Endodermal cell (in vitro differentiated cells): ENCODE measurements at regions not wholly inside any gene's neighbourhood (a gene's known extent, or its start where the extent isn't known, plus 50 kb on each side); places are given as distances from the start of the nearest gene placed in this dataset.

Experiments used
- DNase-seq: peaks from one replicate; pipeline ENCODE4 v3.0.0-alpha.2; 2017
- H3K27ac ChIP-seq: 2 replicates; pipeline ENCODE4 v1.5.1; 2013; ENCODE audit warnings: mild to moderate bottlenecking, low read depth, low read length, moderate library complexity
- H3K27me3 ChIP-seq: 2 replicates; pipeline ENCODE4 v1.6.1; 2013; ENCODE audit warnings: mild to moderate bottlenecking, low read length, moderate library complexity; ENCODE audit not compliant: insufficient read depth, control insufficient read depth, poor library complexity, severe bottlenecking
- H3K36me3 ChIP-seq: 2 replicates; pipeline ENCODE4 v1.7.0; 2013; ENCODE audit warnings: mild to moderate bottlenecking, low read length, moderate library complexity; ENCODE audit not compliant: control insufficient read depth, insufficient read depth
- H3K4me1 ChIP-seq: one replicate; pipeline ENCODE4 v1.7.0; 2013; ENCODE audit warnings: low read length; ENCODE audit not compliant: control insufficient read depth, insufficient read depth
- H3K4me3 ChIP-seq: 2 replicates; pipeline ENCODE4 v1.5.1; 2013; ENCODE audit warnings: mild to moderate bottlenecking, low read length, moderate library complexity
- H3K9ac ChIP-seq: 2 replicates; pipeline ENCODE4 v1.6.1; 2013; ENCODE audit warnings: mild to moderate bottlenecking, low read length, moderate library complexity; ENCODE audit not compliant: poor library complexity, severe bottlenecking; ENCODE audit errors: extremely low read depth
- H3K9me3 ChIP-seq: 2 replicates; pipeline ENCODE4 v1.6.1; 2013; ENCODE audit warnings: mild to moderate bottlenecking, low read length, moderate library complexity; ENCODE audit not compliant: control insufficient read depth
- H3K27ac Mint-ChIP-seq: 2 replicates; pipeline ENCODE4 v1.8.0; 2020; ENCODE audit warnings: mixed read lengths
- H3K27me3 Mint-ChIP-seq: 2 replicates; pipeline ENCODE4 v1.8.0; 2021; ENCODE audit warnings: mild to moderate bottlenecking, mixed read lengths; ENCODE audit not compliant: insufficient read depth
- H3K36me3 Mint-ChIP-seq: 2 replicates; pipeline ENCODE4 v1.8.0; 2020; ENCODE audit warnings: low read depth, mixed read lengths
- H3K4me1 Mint-ChIP-seq: 2 replicates; pipeline ENCODE4 v1.8.0; 2020; ENCODE audit warnings: mixed read lengths
- H3K4me3 Mint-ChIP-seq: 2 replicates; pipeline ENCODE4 v1.8.0; 2020; ENCODE audit warnings: mild to moderate bottlenecking, moderate library complexity, mixed read lengths
- H3K9me3 Mint-ChIP-seq: 2 replicates; pipeline ENCODE4 v1.8.0; 2020; ENCODE audit warnings: mild to moderate bottlenecking, mixed read lengths
- WGBS, 2 experiments: methylation state at CpG; one replicate each; pipeline versions ENCODE4 v1.1.5 to v1.1.7; 2013; ENCODE audit warnings: missing lambda C conversion rate in 2 of 2, mixed read lengths in 1 of 2; ENCODE audit not compliant: insufficient coverage in 1 of 2, insufficient read length in 1 of 2; 5-methylcytosine and 5-hydroxymethylcytosine counted together
- TF ChIP-seq, protein P1 (sequence below): fragments of 200-600 bp; sonication (generic); conservative IDR thresholded peaks from 2 replicates; pipeline ENCODE4 v1.5.0; 2021; ENCODE audit warnings: antibody characterized with exemption, mild to moderate bottlenecking

DNA sequence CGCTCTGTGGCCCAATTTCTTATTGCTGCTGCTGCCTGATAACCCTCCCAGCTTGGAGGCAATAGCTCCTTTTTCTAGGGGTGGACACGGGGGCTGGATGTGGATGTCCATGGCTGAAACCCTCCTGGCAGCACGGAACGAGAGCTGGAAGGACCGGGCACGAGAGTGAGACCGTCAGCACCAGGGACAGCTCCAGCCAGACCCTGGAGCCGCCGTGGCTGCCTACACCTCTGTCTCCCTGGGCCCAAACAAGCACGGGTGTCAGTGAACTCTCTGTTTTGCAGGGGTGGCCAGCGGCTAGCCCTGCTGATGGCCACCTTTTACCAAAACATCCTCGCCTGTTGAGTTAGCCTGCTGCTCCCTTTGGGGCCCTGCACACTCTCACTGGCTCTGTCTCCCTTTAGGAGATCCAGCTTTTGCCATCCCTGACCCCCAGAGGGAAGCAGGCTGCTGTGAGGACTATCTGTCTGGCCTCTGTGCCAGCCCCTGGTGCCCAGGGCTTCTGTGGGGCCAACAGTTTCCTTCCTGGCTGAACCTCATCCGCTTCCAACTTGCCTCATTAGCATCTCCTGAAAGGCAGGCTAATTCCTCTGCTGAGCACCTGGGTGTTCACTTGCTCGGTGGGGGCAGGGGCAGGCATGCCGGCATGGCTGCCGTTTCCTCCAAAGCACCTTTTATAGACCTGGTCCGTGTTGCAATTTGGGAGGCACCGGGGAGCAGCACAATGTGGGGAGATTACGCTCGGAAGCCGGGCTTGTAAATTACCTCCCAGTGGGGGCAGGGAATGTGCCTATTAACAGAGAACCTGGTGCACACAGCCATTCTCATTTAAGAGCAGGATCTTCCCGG lies 118.1 kb downstream of the ENGASE start:
- 6 to 18% methylated on average over 15 to 22 of the region's 22 CpGs for WGBS, 2 experiments
- H3K27me3 Mint-ChIP-seq, result peaks cover 1% of the 10 kb centered on the region
- H3K9me3 Mint-ChIP-seq, result no peaks in the 10 kb centered on the region
- H3K9me3 ChIP-seq, result no peaks in the 10 kb centered on the region
- H3K36me3 ChIP-seq, result no peaks in the 10 kb centered on the region
- H3K36me3 Mint-ChIP-seq, result no peaks in the 10 kb centered on the region
- no peak overlapping the region for H3K4me3 Mint-ChIP-seq
- peaks cover 14% of the 10 kb centered on the region for H3K4me1 Mint-ChIP-seq
- no peak overlapping the region for H3K9ac ChIP-seq
- no peak overlapping the region for H3K27ac ChIP-seq
- H3K27ac Mint-ChIP-seq, result peak overlapping the region; percentile 52
- peak; percentile 97 for DNase-seq
- H3K4me1 ChIP-seq, result no peaks in the 10 kb centered on the region
- peaks cover 9% of the 10 kb centered on the region for H3K27me3 ChIP-seq
- H3K4me3 ChIP-seq, result no peak overlapping the region
- TF ChIP-seq, protein P1, sequence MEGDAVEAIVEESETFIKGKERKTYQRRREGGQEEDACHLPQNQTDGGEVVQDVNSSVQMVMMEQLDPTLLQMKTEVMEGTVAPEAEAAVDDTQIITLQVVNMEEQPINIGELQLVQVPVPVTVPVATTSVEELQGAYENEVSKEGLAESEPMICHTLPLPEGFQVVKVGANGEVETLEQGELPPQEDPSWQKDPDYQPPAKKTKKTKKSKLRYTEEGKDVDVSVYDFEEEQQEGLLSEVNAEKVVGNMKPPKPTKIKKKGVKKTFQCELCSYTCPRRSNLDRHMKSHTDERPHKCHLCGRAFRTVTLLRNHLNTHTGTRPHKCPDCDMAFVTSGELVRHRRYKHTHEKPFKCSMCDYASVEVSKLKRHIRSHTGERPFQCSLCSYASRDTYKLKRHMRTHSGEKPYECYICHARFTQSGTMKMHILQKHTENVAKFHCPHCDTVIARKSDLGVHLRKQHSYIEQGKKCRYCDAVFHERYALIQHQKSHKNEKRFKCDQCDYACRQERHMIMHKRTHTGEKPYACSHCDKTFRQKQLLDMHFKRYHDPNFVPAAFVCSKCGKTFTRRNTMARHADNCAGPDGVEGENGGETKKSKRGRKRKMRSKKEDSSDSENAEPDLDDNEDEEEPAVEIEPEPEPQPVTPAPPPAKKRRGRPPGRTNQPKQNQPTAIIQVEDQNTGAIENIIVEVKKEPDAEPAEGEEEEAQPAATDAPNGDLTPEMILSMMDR, result peak; percentile 38

GRCh38 chr17:79191270-79191934 lies 116.8 kb downstream of the ENGASE start:
- no peak overlapping the region for H3K27ac ChIP-seq
- H3K27me3 ChIP-seq, result peaks cover 9% of the 10 kb centered on the region
- H3K9me3 ChIP-seq, result no peaks in the 10 kb centered on the region
- H3K4me3 Mint-ChIP-seq, result no peak overlapping the region
- H3K4me3 ChIP-seq, result no peak overlapping the region
- H3K9ac ChIP-seq, result no peak overlapping the region
- DNase-seq, result peak; percentile 71
- H3K4me1 ChIP-seq, result no peaks in the 10 kb centered on the region
- no peaks in the 10 kb centered on the region for H3K36me3 ChIP-seq
- no peaks in the 10 kb centered on the region for H3K9me3 Mint-ChIP-seq
- H3K27ac Mint-ChIP-seq, result no peak overlapping the region
- H3K36me3 Mint-ChIP-seq, result no peaks in the 10 kb centered on the region
- peaks cover 1% of the 10 kb centered on the region for H3K27me3 Mint-ChIP-seq
- 60 to 72% methylated on average over 16 to 21 of the region's 21 CpGs for WGBS, 2 experiments
- H3K4me1 Mint-ChIP-seq, result peaks cover 14% of the 10 kb centered on the region
- TF ChIP-seq, protein P1, result no peak

- Mint-ChIP-seq H3K36me3 (no peaks in the 10 kb centered on the region), H3K4me3 (no peak overlapping the region), H3K27me3 (peaks cover 20% of the 10 kb centered on the region), H3K4me1 (peaks cover 14% of the 10 kb centered on the region), H3K27ac (no peak overlapping the region), H3K9me3 (no peaks in the 10 kb centered on the region)
- H3K4me3 ChIP-seq, result no peak overlapping the region
- no peaks in the 10 kb centered on the region for H3K36me3 ChIP-seq
- no peak overlapping the region for H3K9ac ChIP-seq
- TF ChIP-seq, protein P1, result no peak
- no peaks in the 10 kb centered on the region for H3K4me1 ChIP-seq
- no peak overlapping the region for H3K27ac ChIP-seq
- WGBS, 2 experiments, result 86 to 92% methylated on average over 14 of the region's 14 CpGs
- H3K27me3 ChIP-seq, result peaks cover 30% of the 10 kb centered on the region
- no peak for DNase-seq
- H3K9me3 ChIP-seq, result no peaks in the 10 kb centered on the region
Measured at GRCh38 chr17:79189305-79189704, 114.7 kb downstream of the ENGASE start.
